Fibroblast of pulmonary artery (primary cell): ENCODE measurements at regions not wholly inside any gene's neighbourhood (a gene's known extent, or its start where the extent isn't known, plus 50 kb on each side); places are given as distances from the start of the nearest gene placed in this dataset.

Experiments
- DNase-seq: peaks from one replicate; pipeline ENCODE4 v3.0.0-alpha.2; 2010; ENCODE audit warnings: low read depth
- H3K4me3 ChIP-seq: replicated peaks from 2 replicates; pipeline ENCODE4 v1.5.1; 2011; ENCODE audit warnings: low read depth, mild to moderate bottlenecking, control low read depth, low read length, moderate library complexity
- CTCF ChIP-seq: IDR thresholded peaks from 2 replicates; pipeline ENCODE4 v1.5.1; 2011; ENCODE audit warnings: mild to moderate bottlenecking, control low read depth, low read length, inconsistent platforms; ENCODE audit errors: missing control alignments

GRCh38 chr5:120396186-120396585, 67.9 kb upstream of the PRR16 start:
- peak; percentile 24 for DNase-seq
- no peak overlapping the region for H3K4me3 ChIP-seq
- no peak for TF ChIP-seq CTCF

- no peak overlapping the region for H3K4me3 ChIP-seq
- no peak for DNase-seq
- no peak for TF ChIP-seq CTCF
Observed at GRCh38 chr5:120400356-120400755, 63.7 kb upstream of the PRR16 start.

DNA sequence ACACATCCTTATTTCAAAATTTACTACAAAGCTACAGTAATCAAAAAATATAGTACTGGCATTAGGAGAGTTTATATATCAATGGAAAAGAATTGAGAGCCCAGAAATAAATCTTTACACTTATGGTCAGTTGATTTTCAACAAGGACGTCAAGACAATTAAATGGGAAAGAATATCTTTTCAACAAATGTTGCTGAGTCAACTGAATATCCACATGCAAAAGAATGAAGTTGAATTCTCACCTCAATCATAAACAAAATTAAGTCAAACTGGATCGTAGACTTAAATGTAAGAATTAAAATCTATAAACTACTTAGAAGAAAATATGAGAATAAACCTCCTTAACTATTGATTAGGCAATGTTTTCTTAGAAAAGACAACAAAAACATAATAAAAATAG, 61.5 kb upstream of the PRR16 start:
- no peak for TF ChIP-seq CTCF
- no peak for DNase-seq
- no peak overlapping the region for H3K4me3 ChIP-seq

- no peak for TF ChIP-seq CTCF
- no peak overlapping the region for H3K4me3 ChIP-seq
- peak; percentile 89 for DNase-seq
Observed at GRCh38 chr5:120405286-120405864, 58.7 kb upstream of the PRR16 start.

- no peak for TF ChIP-seq CTCF
Observed at GRCh38 chr5:120405923-120406322, 58.2 kb upstream of the PRR16 start.

GRCh38 chr5:120413686-120414085, 50.4 kb upstream of the PRR16 start:
- peak; percentile 53 for DNase-seq
- H3K4me3 ChIP-seq = no peak overlapping the region
- TF ChIP-seq CTCF = no peak

More at GRCh38 chr5:120405923-120406322, 58.2 kb upstream of the PRR16 start:
- no peak overlapping the region for H3K4me3 ChIP-seq
- peak; percentile 78 for DNase-seq
